Stomach (tissue), 8 donors: ENCODE measurements at regions not wholly inside any gene's neighbourhood (a gene's known extent, or its start where the extent isn't known, plus 50 kb on each side); places are given as distances from the start of the nearest gene placed in this dataset.

ENCODE experiments used
- DNase-seq, 2 donors: peaks; one replicate each; pipeline versions ENCODE4 v3.0.0 to v3.0.0-alpha.2; 2013 to 2019
- H3K27ac ChIP-seq, 5 donors: fragments of 200-600 bp in 4 of 5; sonication (generic) in 4 of 5; one replicate each; pipeline ENCODE4 v1.5.1; 2013 to 2019; ENCODE audit warnings: mild to moderate bottlenecking in 1 of 5, moderate library complexity in 1 of 5
- H3K27me3 ChIP-seq, 3 donors: fragments of 200-600 bp; sonication (generic); one replicate each; pipeline ENCODE4 v1.5.1; 2017 to 2019; ENCODE audit warnings: mixed run types in 1 of 3
- H3K36me3 ChIP-seq, 4 donors: fragments of 200-600 bp; sonication (generic); 1 replicate in 3 of 4; 2 replicates in 1 of 4; pipeline ENCODE4 v1.5.1; 2016 to 2019
- H3K4me1 ChIP-seq, 4 donors: fragments of 200-600 bp; sonication (generic); one replicate each; pipeline ENCODE4 v1.5.1; 2016 to 2019
- H3K4me3 ChIP-seq, 4 donors: fragments of 200-600 bp; sonication (generic) in 3 of 4; one replicate each; pipeline ENCODE4 v1.5.1; 2016 to 2019; ENCODE audit warnings: mild to moderate bottlenecking in 1 of 4
- H3K9me3 ChIP-seq, 4 donors: fragments of 200-600 bp; sonication (generic); one replicate each; pipeline ENCODE4 v1.5.1; 2016 to 2019
- CTCF ChIP-seq, 7 experiments: fragments of 450-650 bp in 4 of 7; fragments of 200-600 bp in 3 of 7; sonication (generic) in 3 of 7; IDR thresholded peaks; one replicate each; pipeline ENCODE4 v1.5.1; 2016 to 2019; ENCODE audit warnings: antibody characterized with exemption in 7 of 7, control low read depth in 2 of 7, mild to moderate bottlenecking in 1 of 7
- EP300 ChIP-seq: sonication (generic); formaldehyde crosslinking; IDR thresholded peaks from one replicate; pipeline ENCODE4 v1.6.1; 2017; ENCODE audit warnings: antibody characterized with exemption
- POLR2A ChIP-seq, 4 donors: fragments of 450-650 bp; IDR thresholded peaks; one replicate each; pipeline ENCODE4 v1.6.1; 2016; ENCODE audit warnings: antibody characterized with exemption in 4 of 4, control low read depth in 2 of 4, mild to moderate bottlenecking in 1 of 4, moderate library complexity in 1 of 4
- POLR2AphosphoS5 ChIP-seq, 3 donors: sonication (generic); formaldehyde crosslinking; IDR thresholded peaks; one replicate each; pipeline ENCODE4 v1.6.1; 2016; ENCODE audit warnings: antibody characterized with exemption in 3 of 3
- WGBS, 5 donors: extraction: QIAGEN DNeasy Blood & Tissue Kit in 3 of 5; methylation state at CpG; one replicate each; pipeline versions ENCODE4 v1.1.5 to v1.1.7; 2013 to 2018; 5-methylcytosine and 5-hydroxymethylcytosine counted together
- intact Hi-C: fragments of 100-400 bp; cut with DNase I; formaldehyde crosslinking; loops from one replicate; pipeline ENCODE4 v1.15.1; 2023; ENCODE audit warnings: low total_unique reads
- donor health status: healthy with polysubstance abuse.
- donor health status: Bipolar disorder and iron deficiency.
- donor health status: healthy.

- DNase-seq = peak in 1 of 2 donors; percentile 7
- H3K27me3 ChIP-seq = no peaks in the 10 kb centered on the region
- 72 to 91% (median 87%) methylated on average over 2 of the region's 2 CpGs for whole genome bisulfite sequencing, 5 donors
- no peaks in the 10 kb centered on the region for H3K36me3 ChIP-seq
- H3K4me1 ChIP-seq = no peaks in the 10 kb centered on the region
- no peak overlapping the region for H3K27ac ChIP-seq
- H3K4me3 ChIP-seq = no peak overlapping the region
- intact Hi-C loops = no loop called here
- TF ChIP-seq CTCF (IDR thresholded peaks at IDR 0.05) (no peak), EP300 (no peak), POLR2A (IDR thresholded peaks at IDR 0.05) (no peak), POLR2AphosphoS5 (IDR thresholded peaks at IDR 0.05) (no peak)
- no peaks in the 10 kb centered on the region for H3K9me3 ChIP-seq
Measured at GRCh38 chr4:126701756-126702155, 931.0 kb upstream of the INTU start.

DNA sequence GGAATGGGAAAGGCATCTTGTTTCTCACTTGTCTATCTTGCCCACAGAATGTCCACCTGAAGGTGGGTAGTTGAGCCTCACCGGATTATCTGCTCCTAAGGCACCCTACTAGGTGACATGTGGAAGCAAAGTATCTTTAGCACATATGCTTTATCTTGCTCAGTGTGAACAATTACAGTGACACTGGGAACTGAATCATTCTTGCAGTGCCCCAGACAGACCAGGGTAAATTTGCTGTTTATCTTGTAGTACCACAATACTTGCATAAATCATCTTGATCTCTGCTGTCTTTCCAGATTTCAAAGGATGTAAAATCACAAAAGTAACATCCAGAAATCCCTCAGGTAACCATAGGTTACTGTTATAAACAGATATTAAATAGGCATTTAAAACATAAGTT lies 930.0 kb upstream of the INTU start:
- DNase-seq = no peak
- Histone ChIP-seq H3K4me3 (no peak overlapping the region), H3K27ac (no peak overlapping the region), H3K27me3 (no peaks in the 10 kb centered on the region), H3K9me3 (no peaks in the 10 kb centered on the region), H3K4me1 (no peaks in the 10 kb centered on the region), H3K36me3 (no peaks in the 10 kb centered on the region)
- WGBS, 5 donors = 56 to 82% (median 65%) methylated on average over 1 of the region's 1 CpG
- TF ChIP-seq CTCF (IDR thresholded peaks at IDR 0.05) (no peak), POLR2AphosphoS5 (IDR thresholded peaks at IDR 0.05) (no peak), EP300 (no peak), POLR2A (IDR thresholded peaks at IDR 0.05) (no peak)
- intact Hi-C loops = no loop called here

- 47 to 75% (median 51%) methylated on average over 3 of the region's 3 CpGs for WGBS, 5 donors
- no peak overlapping the region for H3K27ac ChIP-seq
- no peaks in the 10 kb centered on the region for H3K4me1 ChIP-seq
- no peak overlapping the region for H3K4me3 ChIP-seq
- H3K27me3 ChIP-seq = no peaks in the 10 kb centered on the region
- DNase-seq = no peak
- no peak for TF ChIP-seq EP300
- no peak for TF ChIP-seq POLR2A (IDR thresholded peaks at IDR 0.05)
- no peak for TF ChIP-seq CTCF (IDR thresholded peaks at IDR 0.05)
- no peak for TF ChIP-seq POLR2AphosphoS5 (IDR thresholded peaks at IDR 0.05)
- no peaks in the 10 kb centered on the region for H3K36me3 ChIP-seq
- intact Hi-C loops = no loop called here
- peaks cover 0 to 5% (median 0%) of the 10 kb centered on the region in 4 donors for H3K9me3 ChIP-seq
Measured at GRCh38 chr4:126705266-126705665, 927.5 kb upstream of the INTU start.

GRCh38 chr4:126708716-126709115 lies 924.0 kb upstream of the INTU start:
- Histone ChIP-seq H3K4me3 (no peak overlapping the region), H3K27me3 (no peaks in the 10 kb centered on the region), H3K4me1 (no peaks in the 10 kb centered on the region), H3K9me3 (peaks cover 0 to 5% (median 0%) of the 10 kb centered on the region in 4 donors), H3K36me3 (no peaks in the 10 kb centered on the region), H3K27ac (no peak overlapping the region)
- peak in 1 of 2 donors; percentile 6 for DNase-seq
- 70 to 85% (median 74%) methylated on average over 2 of the region's 2 CpGs for WGBS, 5 donors
- intact Hi-C loops = no loop called here
- TF ChIP-seq EP300 (no peak), POLR2A (IDR thresholded peaks at IDR 0.05) (no peak), CTCF (IDR thresholded peaks at IDR 0.05) (no peak), POLR2AphosphoS5 (IDR thresholded peaks at IDR 0.05) (no peak)
